ENCODE measurements at regions not wholly inside any gene's neighbourhood (a gene's known extent, or its start where the extent isn't known, plus 50 kb on each side); places are given as distances from the start of the nearest gene placed in this dataset.

DNA sequence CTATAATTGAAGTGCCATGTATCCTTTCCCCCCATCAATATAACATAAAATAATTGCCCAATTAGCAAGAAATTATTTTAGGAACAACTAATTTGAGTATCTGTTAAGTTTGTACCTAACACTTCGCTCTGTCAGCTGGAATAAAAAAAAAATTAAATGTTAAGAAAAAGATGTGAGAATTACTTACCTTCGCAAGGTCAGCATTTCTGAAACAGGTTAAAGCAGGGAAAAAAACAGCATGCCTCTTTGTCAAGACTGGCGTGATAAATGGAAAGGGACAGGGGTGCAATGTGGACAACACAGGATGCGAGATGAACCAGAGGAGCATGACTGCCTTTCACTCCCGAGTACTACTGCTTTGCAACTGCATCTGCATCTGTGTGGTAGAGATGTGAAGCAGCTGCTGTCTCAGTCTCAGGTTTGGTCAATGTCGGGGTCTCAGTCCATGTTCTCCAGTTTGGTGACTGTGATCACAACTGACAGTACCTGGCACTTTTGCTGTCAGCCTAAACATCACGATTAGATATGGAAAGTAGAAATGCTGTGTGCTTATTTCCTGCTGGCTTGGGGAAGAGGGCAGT, 565.4 kb upstream of the LRRTM1 start:
- DNase-seq, result no peak

DNA sequence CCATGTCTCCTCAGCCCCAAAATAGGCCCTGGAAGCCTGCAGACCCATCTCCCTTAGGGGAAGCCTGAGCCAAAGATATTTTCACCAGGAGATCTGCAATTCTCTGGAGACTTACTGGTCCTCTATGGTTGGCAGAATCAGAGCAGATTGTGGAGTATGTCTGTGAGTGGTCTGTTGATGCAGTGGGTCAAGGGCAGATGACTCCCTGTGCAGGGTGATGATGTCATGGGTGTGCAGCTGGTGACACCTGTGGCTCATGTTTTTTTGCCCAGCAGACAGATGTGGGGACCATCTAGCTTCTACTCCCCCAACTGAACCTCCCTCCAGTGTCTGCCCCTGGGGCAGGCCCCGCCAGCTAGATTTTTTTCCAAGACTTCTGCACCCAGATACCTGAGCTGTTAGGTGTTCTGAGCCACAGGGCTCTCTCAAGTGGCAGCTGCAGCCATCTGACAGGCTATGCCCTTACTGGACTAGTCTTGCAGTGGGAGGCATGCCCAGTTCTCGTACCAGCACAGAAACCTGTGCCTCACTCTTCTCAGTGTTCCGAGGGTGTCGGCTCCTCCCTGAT, 558.7 kb upstream of the LRRTM1 start:
- no peak for DNase-seq

DNA sequence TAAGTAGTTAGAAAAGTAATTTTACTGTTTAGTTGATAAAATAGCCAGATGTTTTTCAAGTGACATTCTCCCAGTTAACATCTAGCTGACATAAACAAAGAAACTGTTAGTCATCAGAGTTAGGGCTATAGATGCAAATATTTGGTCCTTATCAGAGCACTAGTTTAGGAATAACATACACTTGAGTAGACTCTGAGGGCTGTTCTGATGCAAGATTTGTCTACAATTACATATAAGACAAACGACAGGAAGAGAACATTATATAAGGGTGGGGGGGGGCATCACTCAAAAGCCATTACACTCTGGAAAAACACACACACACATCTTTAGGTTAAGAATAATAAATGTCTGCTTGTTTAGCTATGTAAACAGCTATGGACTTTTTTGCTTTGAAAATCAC, 554.4 kb upstream of the LRRTM1 start:
- no peak for DNase-seq

DNA sequence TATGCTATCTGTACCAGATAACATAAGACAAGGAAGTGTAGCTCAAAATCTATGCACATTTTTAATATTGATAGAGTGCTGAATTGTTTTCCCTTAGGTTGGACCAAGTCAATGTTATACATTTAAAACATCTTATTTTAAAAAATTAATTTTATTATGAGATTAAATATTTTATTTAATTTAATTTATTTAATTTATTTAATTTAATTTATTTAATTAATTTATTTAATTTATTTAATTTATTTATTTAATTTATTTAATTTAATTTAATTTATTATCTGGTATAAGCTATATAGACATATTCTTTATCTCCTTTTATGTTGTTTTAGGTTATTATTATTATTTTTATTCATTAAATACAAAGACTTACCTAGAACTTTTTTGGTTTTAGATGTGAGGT, 551.7 kb upstream of the LRRTM1 start:
- DNase-seq, result no peak

DNA sequence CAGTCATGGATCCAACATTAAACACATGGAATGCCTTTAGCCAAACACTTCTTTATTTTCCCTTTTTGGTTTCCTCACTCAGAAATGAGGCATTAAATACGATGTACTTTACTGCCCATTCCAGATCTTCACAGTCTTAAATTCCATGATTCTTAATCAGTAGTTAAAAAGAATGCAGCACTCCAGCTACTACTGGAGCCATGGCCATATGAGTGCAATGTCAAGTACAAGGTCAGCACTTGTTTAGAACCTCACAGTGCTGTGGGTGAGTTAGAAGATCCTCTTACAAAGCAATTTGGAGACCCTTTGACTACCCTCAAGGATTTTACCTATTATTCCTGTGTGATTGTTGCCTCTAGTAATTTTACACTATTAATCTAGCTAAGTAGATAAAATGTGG, 550.3 kb upstream of the LRRTM1 start:
- DNase-seq, result no peak

DNA sequence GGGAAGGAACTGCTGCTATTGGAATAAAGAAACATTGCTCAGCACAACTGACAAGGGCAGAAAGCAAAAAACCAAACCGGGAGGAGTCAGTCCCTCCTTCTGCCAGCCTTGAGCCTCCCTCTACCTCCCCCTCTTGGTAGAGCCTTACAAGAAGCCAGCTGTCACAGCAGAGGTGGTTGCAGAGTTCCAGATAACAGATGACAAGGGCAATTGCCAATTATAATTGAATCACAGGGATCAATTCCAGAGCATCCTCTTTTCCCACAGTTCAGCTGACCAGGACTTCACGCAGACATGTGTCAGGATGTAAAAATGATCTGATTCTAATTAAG, 548.2 kb upstream of the LRRTM1 start:
- DNase-seq, result no peak

DNA sequence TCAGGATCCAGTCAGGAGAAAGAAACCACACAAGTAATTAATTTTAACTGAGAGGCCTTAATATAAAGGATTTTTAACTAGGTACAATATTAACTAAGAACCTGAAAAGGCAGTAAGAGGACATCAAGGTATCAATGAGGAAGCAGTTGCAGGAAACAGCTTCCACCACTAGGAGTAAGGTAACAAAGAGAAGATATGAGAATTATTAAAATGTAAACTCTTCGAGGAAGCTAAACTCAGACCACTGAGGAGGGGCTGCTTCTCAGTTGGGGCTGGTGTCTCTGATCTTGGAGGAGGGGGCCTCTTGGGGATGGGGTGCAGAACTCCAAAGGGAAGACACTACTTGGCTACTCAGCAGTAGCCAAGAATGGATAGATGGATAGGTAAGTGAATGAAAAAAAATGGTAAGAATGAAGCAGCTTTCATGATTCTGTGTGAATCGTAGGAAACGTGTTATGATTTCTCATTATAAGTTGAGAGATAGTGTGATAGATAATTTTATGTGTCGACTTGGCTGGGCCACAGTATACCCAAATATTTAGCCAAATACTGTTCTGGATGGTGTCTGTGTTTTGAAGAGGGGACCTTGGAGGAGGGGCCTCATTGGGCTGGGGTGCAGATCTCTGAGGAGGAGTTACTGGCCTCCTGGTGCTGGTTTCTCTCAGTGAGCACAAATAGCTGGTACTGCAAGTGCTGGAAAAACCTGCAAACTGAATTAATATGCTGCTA, 547.7 kb upstream of the LRRTM1 start:
- DNase-seq, result no peak

DNA sequence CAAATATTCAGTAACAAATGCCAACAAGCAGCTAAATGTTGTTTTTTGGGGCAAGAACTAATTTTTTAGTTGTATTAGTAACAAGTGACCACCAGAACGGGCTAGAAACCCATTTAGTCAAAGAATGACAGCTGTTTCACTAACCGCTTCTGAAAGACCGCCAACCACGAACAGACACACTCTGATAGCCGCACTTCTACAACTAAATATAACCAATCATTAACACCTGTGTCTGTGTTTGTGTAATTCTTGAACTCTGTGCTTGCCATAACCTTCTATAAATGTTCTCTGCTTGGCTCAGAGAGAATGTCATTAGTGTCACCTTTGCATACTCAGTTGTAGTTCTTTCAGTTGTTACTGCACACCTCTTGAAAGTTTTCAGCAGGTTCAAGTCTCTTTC, 526.3 kb upstream of the LRRTM1 start:
- no peak for DNase-seq

DNA sequence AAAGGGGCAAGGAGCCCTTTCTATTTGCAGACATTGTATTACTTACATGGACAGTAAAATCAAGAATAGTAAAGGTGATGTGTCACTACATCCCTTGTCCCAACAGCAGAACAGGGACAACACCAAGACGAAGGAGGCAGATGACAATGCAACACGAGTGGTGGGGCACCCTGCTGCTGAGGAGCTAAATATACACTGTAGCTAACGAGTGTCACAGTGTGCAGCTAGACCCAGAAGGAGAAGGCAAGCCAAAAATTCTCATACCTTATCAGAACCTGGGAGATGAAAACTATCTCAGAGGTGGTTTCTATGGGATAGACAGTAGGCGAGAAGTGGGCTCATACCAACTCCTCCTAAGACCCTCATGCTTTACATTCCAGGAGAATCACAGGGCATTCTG, 518.4 kb upstream of the LRRTM1 start:
- DNase-seq, result no peak

DNA sequence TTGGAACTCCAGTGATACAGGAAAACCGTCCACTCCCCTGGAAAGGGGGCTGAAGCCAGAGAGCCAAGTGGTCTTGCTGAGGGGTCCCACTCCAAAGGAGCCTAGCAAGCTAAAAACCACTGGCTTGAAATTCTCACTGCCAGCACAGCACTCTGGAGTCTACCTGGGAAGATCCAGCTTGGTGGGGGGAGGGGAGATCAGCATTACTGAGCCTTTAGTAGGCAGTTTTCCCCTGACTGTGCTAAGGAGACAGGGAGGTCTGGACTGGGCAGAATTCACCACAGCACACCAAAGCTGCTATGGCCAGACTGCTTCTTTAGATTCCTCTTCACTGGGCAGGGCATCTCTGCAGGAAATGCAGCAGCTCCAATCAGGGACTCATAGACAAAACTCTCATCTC, 510.7 kb upstream of the LRRTM1 start:
- no peak for DNase-seq

DNA sequence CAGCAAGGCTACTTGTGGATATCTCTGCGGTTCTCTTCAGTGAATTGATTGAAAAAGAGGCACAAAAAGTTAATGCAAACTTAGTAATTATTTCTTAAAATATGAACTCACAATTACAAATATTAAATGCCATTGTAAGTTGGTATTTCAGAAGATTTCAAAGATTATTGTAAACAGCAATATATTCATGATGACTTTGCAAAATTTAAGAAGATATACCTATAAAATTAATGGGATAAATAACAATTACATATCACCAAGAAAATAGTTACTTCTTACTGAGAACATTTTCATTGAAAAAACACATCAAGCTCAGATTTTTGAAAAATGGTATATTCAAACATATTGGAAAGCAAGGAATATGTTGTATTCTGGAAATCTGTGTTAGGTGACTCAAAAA, 482.0 kb upstream of the LRRTM1 start:
- DNase-seq, result no peak

DNA sequence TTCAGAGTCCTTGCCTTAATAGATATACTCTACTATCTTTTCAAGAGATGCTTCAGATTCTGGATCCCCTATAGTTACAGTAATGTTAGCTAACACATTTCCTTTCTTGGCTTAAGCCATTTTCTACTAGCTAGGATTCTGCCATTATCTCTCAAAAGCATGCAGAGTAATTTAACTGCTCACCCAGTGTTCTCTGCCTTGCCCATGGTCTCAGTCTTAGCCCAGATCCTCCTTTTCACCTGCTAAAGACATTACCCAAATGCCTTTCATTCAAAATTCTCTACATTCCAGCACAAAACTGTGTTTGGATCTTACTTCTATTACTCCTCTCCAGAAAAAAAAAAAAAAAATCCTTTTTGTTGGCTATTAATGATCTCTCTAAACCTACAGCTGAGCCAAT, 474.2 kb upstream of the LRRTM1 start:
- DNase-seq, result no peak

DNA sequence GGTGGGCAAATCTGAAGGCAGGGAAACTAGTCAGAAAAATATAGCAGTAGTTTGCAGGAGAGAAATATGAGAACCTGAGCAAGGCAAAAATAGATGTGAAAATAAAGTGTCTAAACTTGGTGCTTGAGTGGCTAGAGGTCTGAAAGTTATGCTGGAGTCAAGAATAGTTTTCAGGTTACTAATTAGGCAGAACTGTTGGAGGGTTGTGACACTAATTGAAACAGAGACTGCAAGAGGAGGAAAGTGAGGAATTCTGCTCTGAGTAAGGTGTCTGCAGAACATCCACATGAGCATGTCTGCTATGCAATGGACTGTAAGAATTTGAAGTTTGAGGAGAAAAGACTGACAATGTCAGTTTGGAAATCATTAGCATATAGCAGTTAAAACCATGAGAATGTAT, 444.0 kb upstream of the LRRTM1 start:
- no peak for DNase-seq

DNA sequence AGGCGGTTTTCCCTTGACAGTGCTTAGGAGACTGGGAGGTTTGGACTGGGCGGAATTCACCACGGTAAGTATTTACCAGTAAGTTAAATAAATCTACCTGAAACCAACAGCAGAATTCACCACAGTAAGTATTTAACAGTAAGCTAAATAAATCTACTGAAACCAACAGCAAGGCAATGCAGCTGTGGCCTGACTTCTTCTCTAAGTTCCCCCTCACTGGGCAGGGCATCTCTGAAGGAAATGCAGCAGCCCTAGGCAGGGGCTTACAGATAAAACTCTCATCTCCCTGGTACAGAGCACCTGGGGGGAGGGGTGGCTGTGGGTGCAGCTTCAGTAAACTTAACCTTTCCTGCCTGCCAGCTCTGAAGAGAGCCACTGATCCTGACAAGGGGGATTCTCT, 432.5 kb upstream of the LRRTM1 start:
- DNase-seq, result no peak

DNA sequence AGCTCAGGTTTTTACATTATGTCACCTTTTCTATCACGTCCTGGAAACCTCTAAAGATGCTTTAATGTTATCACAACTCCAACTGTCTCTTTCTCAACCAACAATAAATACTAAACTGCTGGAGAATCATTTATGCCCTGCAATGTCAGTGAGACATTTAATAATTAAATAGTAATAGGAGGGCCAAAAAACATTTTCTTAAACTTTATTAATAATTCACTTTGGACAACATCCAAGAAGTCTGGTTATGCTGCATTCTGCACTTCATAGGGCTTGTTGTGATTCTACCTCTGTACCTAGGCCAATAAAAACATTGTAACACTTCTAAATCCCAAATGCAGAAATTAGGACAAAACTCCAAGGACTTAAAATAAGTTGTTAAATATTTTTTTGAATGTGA, 420.4 kb upstream of the LRRTM1 start:
- no peak for DNase-seq

DNA sequence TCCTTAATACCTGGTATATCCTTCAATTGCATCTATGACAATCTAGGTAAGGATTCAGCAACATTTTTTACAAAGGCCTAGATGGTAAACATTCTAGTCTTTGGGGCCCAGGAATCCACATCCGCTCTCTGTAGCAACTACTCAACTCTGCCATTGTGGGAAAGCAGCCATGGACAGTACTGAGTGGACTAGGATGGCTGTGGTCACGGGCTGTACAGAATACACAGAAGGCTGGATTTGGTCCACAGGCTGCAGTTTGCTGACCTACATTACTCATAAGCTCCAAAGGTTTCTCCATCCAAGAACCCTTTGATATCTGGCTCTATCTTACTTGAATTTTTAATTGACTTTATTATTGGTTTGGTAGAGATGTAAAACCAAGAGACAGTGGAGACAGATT, 418.3 kb upstream of the LRRTM1 start:
- DNase-seq, result no peak

DNA sequence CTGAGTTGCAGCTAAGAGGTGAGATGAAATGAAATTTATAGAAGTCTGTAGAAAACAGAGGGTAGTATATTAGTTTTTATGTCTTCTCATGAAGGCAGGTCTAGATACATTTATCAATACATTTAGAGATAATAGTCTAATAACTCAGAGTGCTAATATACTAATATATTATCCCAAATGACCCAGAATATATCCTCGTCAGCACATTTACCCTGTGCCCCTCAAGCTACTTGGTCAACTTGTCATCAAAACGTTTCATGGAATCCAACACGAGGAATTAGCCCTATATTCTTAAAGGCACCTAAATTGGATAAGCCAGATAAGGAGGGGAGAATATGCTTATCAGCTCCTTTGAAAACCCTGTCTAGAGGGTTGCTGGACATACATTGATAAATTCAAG, 415.1 kb upstream of the LRRTM1 start:
- DNase-seq, result no peak

DNA sequence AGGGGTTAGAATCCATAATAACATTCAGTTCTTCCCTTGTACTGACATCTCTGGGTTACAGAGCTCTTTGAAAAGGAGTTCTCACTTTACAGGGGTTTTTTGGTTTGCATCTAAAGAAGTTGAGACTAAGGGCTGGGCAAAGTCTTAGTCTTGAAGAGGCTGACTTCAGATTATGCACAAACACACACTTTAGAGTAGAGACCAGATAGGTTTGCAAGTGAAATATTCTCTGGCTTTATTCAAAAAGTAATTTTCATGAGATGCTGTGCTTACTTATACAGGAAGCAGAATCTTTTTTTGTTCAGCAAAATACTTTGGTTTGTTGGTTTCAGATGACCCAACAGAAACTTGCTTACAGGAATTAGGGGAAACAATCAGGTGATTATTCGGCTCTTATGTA, 410.9 kb upstream of the LRRTM1 start:
- no peak for DNase-seq

DNA sequence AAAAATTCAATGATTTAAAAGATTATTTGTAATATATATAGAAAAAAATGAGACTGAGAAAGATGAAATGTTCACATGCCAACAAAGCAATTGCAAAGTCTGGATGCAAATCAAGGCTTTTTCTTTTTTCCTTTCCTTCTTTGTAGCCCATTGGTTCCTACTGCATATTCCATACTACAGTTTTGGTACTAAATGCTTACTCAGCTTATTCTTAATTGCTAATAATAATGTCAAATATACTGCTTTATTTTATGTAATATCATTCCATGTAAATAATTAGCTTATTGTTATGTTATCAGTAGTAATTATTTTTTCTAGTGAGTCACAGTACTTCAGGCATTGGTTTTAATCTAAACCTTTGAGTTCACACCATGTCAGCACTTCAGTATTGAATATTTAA, 407.4 kb upstream of the LRRTM1 start:
- DNase-seq, result no peak

DNA sequence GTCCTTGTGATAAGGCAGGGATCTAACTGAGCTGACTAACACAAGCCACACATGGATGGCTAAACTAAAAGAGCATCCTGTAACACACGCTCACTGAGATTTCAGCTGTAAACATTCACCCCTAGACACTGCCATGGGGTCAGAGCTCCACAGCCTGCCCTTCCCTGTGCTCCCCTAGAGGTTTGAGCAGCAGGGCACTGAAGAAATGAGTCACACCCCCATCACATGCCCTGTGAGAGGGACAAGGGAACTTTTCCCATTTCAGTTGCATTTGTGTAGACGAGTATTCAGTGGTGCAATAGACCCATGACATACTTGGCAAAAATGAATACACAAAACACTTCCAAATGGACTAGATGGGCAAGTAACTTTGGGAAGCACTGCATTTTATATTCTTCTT, 402.4 kb upstream of the LRRTM1 start:
- no peak for DNase-seq

DNA sequence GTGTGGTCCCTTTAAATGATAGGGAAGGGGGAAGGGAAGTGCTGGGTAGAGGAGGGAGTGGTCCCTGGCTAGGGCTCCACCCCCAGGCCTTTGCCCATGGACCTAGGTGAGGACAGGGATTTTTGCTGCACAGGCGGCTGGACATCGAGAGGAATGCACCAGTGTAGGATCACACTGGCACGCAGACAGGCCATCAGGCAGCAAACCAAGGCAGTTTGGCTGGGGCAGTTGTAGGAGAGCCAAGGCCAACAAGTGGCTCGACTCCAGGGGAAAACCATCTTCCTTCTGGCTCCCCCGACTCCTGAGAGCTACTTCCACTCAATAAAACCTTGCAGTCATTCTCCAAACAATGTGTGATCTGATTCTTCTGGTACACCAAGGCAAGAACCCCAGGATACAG, 402.0 kb upstream of the LRRTM1 start:
- no peak for DNase-seq

DNA sequence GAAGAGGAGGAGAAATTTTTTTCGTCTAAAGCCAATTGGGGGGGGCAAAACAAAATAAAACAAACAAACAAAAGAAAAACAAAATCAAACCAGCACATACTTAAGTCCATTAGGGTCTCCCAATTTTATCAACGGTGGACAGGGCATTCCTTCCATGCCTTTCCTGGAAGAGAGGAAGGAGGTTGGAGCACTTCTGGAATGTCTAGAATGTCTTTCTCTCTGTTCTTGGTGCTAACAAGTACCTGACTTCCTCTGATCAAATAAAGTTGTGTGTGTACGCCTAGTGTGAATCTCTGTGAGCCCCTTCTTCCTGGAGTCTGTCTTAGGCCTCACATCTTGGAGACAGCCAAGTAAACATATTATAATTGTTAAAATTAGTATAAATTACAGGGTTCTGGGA, 399.0 kb upstream of the LRRTM1 start:
- no peak for DNase-seq

DNA sequence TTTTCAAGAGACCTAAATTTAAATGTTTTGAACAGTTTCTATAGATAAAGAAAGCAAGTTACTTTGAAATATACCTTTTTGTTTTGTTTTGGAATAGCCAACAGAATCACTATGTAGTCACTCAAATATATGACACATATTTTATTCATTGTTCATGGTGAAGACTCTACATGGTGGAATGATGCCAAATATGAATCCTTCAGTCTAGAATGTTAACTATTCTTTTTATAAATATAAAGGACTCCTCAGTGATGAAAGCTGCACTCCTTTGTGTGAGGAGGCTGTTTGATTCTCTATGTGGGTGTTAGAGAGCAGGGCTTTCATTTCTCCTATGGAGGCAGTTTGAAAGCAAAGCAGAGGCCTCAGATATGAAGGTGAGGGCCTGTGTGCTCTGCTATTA, 396.4 kb upstream of the LRRTM1 start:
- DNase-seq, result no peak

Data from T-helper 1 cell (primary cell).